Breast epithelium (tissue), 4 donors: ENCODE measurements at regions not wholly inside any gene's neighbourhood (a gene's known extent, or its start where the extent isn't known, plus 50 kb on each side); places are given as distances from the start of the nearest gene placed in this dataset.

ENCODE experiments used
- DNase-seq, 2 donors: peaks; one replicate each; pipeline ENCODE4 v3.0.0-alpha.2; 2019; ENCODE audit warnings: low spot score in 2 of 2
- H3K27ac ChIP-seq, 2 donors: fragments of 200-600 bp; sonication (generic) in 1 of 2; one replicate each; pipeline ENCODE4 v1.5.1; 2016 to 2019; ENCODE audit warnings: mild to moderate bottlenecking in 1 of 2
- H3K27me3 ChIP-seq, 2 donors: fragments of 200-600 bp; sonication (generic) in 1 of 2; one replicate each; pipeline versions ENCODE4 v1.5.1 to v1.6.0; 2017 to 2019; ENCODE audit warnings: control low read depth in 1 of 2, mild to moderate bottlenecking in 1 of 2
- H3K36me3 ChIP-seq: fragments of 200-600 bp; one replicate; pipeline ENCODE4 v1.5.1; 2019
- H3K4me1 ChIP-seq, 2 donors: fragments of 200-600 bp; sonication (generic); one replicate each; pipeline ENCODE4 v1.5.1; 2016 to 2019; ENCODE audit warnings: control low read depth in 1 of 2
- H3K4me3 ChIP-seq, 3 donors: fragments of 200-600 bp; sonication (generic); 1 replicate in 2 of 3; 2 replicates in 1 of 3; pipeline ENCODE4 v1.5.1; 2016 to 2019; ENCODE audit warnings: mild to moderate bottlenecking in 3 of 3, moderate library complexity in 2 of 3
- H3K9me3 ChIP-seq, 2 donors: fragments of 200-600 bp; sonication (generic) in 1 of 2; one replicate each; pipeline ENCODE4 v1.5.1; 2016 to 2019; ENCODE audit warnings: control low read depth in 1 of 2
- CTCF ChIP-seq, 3 donors: fragments of 450-650 bp; IDR thresholded peaks; one replicate each; pipeline ENCODE4 v1.5.1; 2016 to 2017; ENCODE audit warnings: antibody characterized with exemption in 3 of 3, mild to moderate bottlenecking in 3 of 3, moderate library complexity in 3 of 3
- POLR2A ChIP-seq: fragments of 450-650 bp; IDR thresholded peaks from one replicate; pipeline ENCODE4 v1.6.1; 2016; ENCODE audit warnings: antibody characterized with exemption, mild to moderate bottlenecking, moderate library complexity
- POLR2AphosphoS5 ChIP-seq, 3 donors: sonication (generic); formaldehyde crosslinking; IDR thresholded peaks; one replicate each; pipeline ENCODE4 v1.6.1; 2017; ENCODE audit warnings: antibody characterized with exemption in 3 of 3
- intact Hi-C: fragments of 100-400 bp; cut with DNase I; formaldehyde crosslinking; loops from one replicate; pipeline ENCODE4 v1.15.1; 2023; ENCODE audit warnings: low total_unique reads

- no peaks in the 10 kb centered on the region for H3K36me3 ChIP-seq
- intact Hi-C loops, result no loop called here
- no peak for TF ChIP-seq CTCF (IDR thresholded peaks at IDR 0.05)
- no peak for TF ChIP-seq POLR2A
- no peak for TF ChIP-seq POLR2AphosphoS5 (IDR thresholded peaks at IDR 0.05)
- H3K9me3 ChIP-seq, result no peaks in the 10 kb centered on the region
- no peak for DNase-seq
- H3K4me1 ChIP-seq, result no peaks in the 10 kb centered on the region
- H3K4me3 ChIP-seq, result no peak overlapping the region
- H3K27me3 ChIP-seq, result peaks cover 0 to 3% of the 10 kb centered on the region in 2 donors
- H3K27ac ChIP-seq, result no peak overlapping the region
Observed at GRCh38 chr13:111881700-111882099, 185.2 kb upstream of the SOX1 start.

GRCh38 chr13:111882351-111882750 lies 184.6 kb upstream of the SOX1 start:
- intact Hi-C loops, result no loop called here
- no peaks in the 10 kb centered on the region for H3K9me3 ChIP-seq
- H3K36me3 ChIP-seq, result no peaks in the 10 kb centered on the region
- no peak for DNase-seq
- no peak overlapping the region for H3K4me3 ChIP-seq
- H3K4me1 ChIP-seq, result no peaks in the 10 kb centered on the region
- TF ChIP-seq POLR2A (no peak), CTCF (IDR thresholded peaks at IDR 0.05) (no peak), POLR2AphosphoS5 (IDR thresholded peaks at IDR 0.05) (no peak)
- H3K27ac ChIP-seq, result no peak overlapping the region
- peaks cover 0 to 3% of the 10 kb centered on the region in 2 donors for H3K27me3 ChIP-seq

- no peaks in the 10 kb centered on the region for H3K9me3 ChIP-seq
Observed at GRCh38 chr13:111883571-111884343, 183.2 kb upstream of the SOX1 start.

GRCh38 chr13:111886217-111886945 lies 180.6 kb upstream of the SOX1 start:
- no peaks in the 10 kb centered on the region for H3K4me1 ChIP-seq
- no peaks in the 10 kb centered on the region for H3K36me3 ChIP-seq
- DNase-seq, result no peak
- H3K4me3 ChIP-seq, result no peak overlapping the region
- TF ChIP-seq POLR2AphosphoS5 (IDR thresholded peaks at IDR 0.05) (no peak), POLR2A (no peak), CTCF (IDR thresholded peaks at IDR 0.05) (no peak)
- H3K27ac ChIP-seq, result no peak overlapping the region
- peaks cover 0 to 3% of the 10 kb centered on the region in 2 donors for H3K27me3 ChIP-seq
- no peaks in the 10 kb centered on the region for H3K9me3 ChIP-seq
- intact Hi-C loops, result no loop called here

More at GRCh38 chr13:111883571-111884343, 183.2 kb upstream of the SOX1 start:
- Histone ChIP-seq H3K4me3 (no peak overlapping the region), H3K27me3 (peaks cover 0 to 3% of the 10 kb centered on the region in 2 donors), H3K27ac (no peak overlapping the region), H3K4me1 (no peaks in the 10 kb centered on the region), H3K36me3 (no peaks in the 10 kb centered on the region)
- TF ChIP-seq POLR2A, result no peak
- no peak for TF ChIP-seq CTCF (IDR thresholded peaks at IDR 0.05)
- TF ChIP-seq POLR2AphosphoS5 (IDR thresholded peaks at IDR 0.05), result no peak
- no peak for DNase-seq
- intact Hi-C loops, result no loop called here

GRCh38 chr13:111893071-111893606 lies 173.8 kb upstream of the SOX1 start:
- Histone ChIP-seq H3K27ac (no peak overlapping the region), H3K4me1 (no peaks in the 10 kb centered on the region), H3K4me3 (peak overlapping the region in 1 of 3 donors; percentile 11), H3K9me3 (peaks cover 0 to 5% of the 10 kb centered on the region in 2 donors), H3K36me3 (no peaks in the 10 kb centered on the region), H3K27me3 (peaks cover 0 to 42% of the 10 kb centered on the region in 2 donors)
- peak in 1 of 2 donors; percentile 28 for DNase-seq
- TF ChIP-seq CTCF (IDR thresholded peaks at IDR 0.05), result no peak
- intact Hi-C loops, result no loop called here
